Cardiac muscle cell (in vitro differentiated cells and primary cell): ENCODE measurements at regions not wholly inside any gene's neighbourhood (a gene's known extent, or its start where the extent isn't known, plus 50 kb on each side); places are given as distances from the start of the nearest gene placed in this dataset.

Source experiments
- DNase-seq, 2 donors: peaks; one replicate each; pipeline versions ENCODE4 v3.0.0 to v3.0.0-alpha.2; 2010 to 2017; ENCODE audit warnings: low read depth in 1 of 2, low spot score in 1 of 2
- H3K27ac ChIP-seq: fragments of 200-600 bp; sonication (generic); 2 replicates; pipeline ENCODE4 v1.5.1; 2016
- H3K27me3 ChIP-seq: fragments of 200-600 bp; sonication (generic); 2 replicates; pipeline ENCODE4 v1.6.0; 2016; ENCODE audit warnings: control low read depth
- H3K36me3 ChIP-seq: fragments of 200-600 bp; sonication (generic); 2 replicates; pipeline ENCODE4 v1.5.1; 2016; ENCODE audit warnings: control low read depth
- H3K4me1 ChIP-seq: fragments of 200-600 bp; sonication (generic); 2 replicates; pipeline ENCODE4 v1.8.1; 2017; ENCODE audit warnings: low read depth, mild to moderate bottlenecking, mixed run types
- H3K4me3 ChIP-seq: fragments of 200-600 bp; sonication (generic); 2 replicates; pipeline ENCODE4 v1.5.1; 2016; ENCODE audit warnings: mild to moderate bottlenecking
- H3K9me3 ChIP-seq: fragments of 200-600 bp; sonication (generic); 2 replicates; pipeline ENCODE4 v1.5.1; 2017; ENCODE audit warnings: low read depth, mild to moderate bottlenecking, control low read depth
- CTCF ChIP-seq: IDR thresholded peaks from 2 replicates; pipeline ENCODE4 v1.5.1; 2012; ENCODE audit warnings: low read depth, mild to moderate bottlenecking, low read length

GRCh38 chr2:186919296-186919695 is 70.3 kb upstream of the ZSWIM2 start:
- H3K36me3 ChIP-seq: no peaks in the 10 kb centered on the region
- DNase-seq: peak in 1 of 2 donors; percentile 72
- H3K27ac ChIP-seq: no peak overlapping the region
- no peak for TF ChIP-seq CTCF
- H3K4me1 ChIP-seq: no peaks in the 10 kb centered on the region
- no peak overlapping the region for H3K4me3 ChIP-seq
- H3K9me3 ChIP-seq: no peaks in the 10 kb centered on the region
- no peaks in the 10 kb centered on the region for H3K27me3 ChIP-seq

DNA sequence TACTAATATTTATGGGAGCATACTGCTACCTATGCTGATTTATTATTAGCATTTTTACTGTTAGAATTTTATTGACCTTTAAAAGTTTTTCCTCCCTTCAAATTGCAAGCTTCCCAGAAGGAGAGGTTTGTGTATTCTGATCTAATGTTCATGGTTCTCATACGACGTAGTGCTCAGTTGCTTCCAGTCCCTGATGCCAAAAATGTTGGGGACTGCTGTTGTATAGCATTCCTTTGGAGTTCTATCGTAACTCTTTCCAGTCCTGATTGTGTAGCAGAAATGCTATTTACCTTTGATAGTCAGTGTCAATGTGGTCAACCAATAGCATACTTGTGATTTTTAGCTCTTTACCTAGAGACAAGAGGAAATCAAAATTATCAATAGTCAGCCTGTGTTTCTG is 69.5 kb upstream of the ZSWIM2 start:
- Histone ChIP-seq H3K4me3 (no peak overlapping the region), H3K27ac (no peak overlapping the region), H3K4me1 (no peaks in the 10 kb centered on the region), H3K9me3 (no peaks in the 10 kb centered on the region), H3K27me3 (no peaks in the 10 kb centered on the region), H3K36me3 (no peaks in the 10 kb centered on the region)
- TF ChIP-seq CTCF: no peak
- no peak for DNase-seq

- H3K27ac ChIP-seq: no peak overlapping the region
- no peak overlapping the region for H3K4me3 ChIP-seq
- no peaks in the 10 kb centered on the region for H3K9me3 ChIP-seq
- H3K36me3 ChIP-seq: no peaks in the 10 kb centered on the region
- TF ChIP-seq CTCF: no peak
- no peak for DNase-seq
- H3K4me1 ChIP-seq: no peaks in the 10 kb centered on the region
- no peaks in the 10 kb centered on the region for H3K27me3 ChIP-seq
Observed at GRCh38 chr2:186917866-186918265, 68.9 kb upstream of the ZSWIM2 start.

- Histone ChIP-seq H3K36me3 (no peaks in the 10 kb centered on the region), H3K4me1 (no peaks in the 10 kb centered on the region), H3K27ac (no peak overlapping the region), H3K27me3 (no peaks in the 10 kb centered on the region), H3K9me3 (no peaks in the 10 kb centered on the region), H3K4me3 (no peak overlapping the region)
- DNase-seq: no peak
- TF ChIP-seq CTCF: no peak
Observed at GRCh38 chr2:186913870-186914269, 64.9 kb upstream of the ZSWIM2 start.

DNA sequence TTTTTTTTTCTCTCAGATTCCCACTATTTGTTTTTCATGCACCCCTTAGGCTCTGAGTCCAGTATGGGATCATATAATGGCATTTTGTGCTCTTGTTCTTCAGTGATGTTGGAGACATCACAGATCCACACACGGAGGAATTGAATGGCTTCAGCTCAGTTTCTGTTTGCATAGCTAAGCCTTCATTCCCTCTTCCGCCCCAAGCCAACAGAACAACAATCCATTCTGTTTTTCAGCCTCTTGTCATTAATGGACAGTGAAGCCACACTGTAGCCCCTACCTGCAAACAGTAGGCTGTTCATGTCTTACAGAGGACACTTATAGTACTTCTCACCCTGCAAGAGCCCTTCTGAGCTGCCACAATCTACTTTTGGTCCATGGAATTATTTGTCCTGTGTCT is 64.0 kb upstream of the ZSWIM2 start:
- DNase-seq: no peak
- no peaks in the 10 kb centered on the region for H3K9me3 ChIP-seq
- H3K4me1 ChIP-seq: no peaks in the 10 kb centered on the region
- H3K36me3 ChIP-seq: no peaks in the 10 kb centered on the region
- no peaks in the 10 kb centered on the region for H3K27me3 ChIP-seq
- no peak overlapping the region for H3K27ac ChIP-seq
- TF ChIP-seq CTCF: no peak
- no peak overlapping the region for H3K4me3 ChIP-seq

- TF ChIP-seq CTCF: no peak
- Histone ChIP-seq H3K9me3 (no peaks in the 10 kb centered on the region), H3K36me3 (no peaks in the 10 kb centered on the region), H3K4me3 (no peak overlapping the region), H3K27ac (no peak overlapping the region), H3K27me3 (no peaks in the 10 kb centered on the region), H3K4me1 (no peaks in the 10 kb centered on the region)
- no peak for DNase-seq
Observed at GRCh38 chr2:186911551-186912085, 62.6 kb upstream of the ZSWIM2 start.
